ENCODE measurements at regions not wholly inside any gene's neighbourhood (a gene's known extent, or its start where the extent isn't known, plus 50 kb on each side); places are given as distances from the start of the nearest gene placed in this dataset.

DNA sequence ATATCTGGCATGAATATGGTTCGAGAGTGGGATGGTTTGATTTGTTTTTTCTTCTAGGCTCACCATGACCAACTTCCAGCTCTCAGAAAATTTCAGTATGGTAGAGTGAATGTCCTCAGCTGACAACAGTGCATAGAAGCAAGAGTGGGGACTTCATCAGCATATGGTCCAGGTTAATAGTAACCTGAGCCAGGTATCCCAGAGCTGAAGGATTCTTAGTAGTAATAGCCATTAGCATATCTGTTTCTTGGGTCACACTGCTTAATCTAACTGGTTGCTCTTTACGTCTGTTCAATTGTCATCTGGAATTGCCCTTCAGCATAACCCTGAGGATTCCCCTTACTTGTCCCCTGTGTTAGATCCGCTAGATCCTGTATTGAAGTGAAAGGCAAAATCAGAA lies 151.8 kb downstream of the GMNC start:
- no peak overlapping the region for H3K27ac ChIP-seq (ENCODE audit: extremely low read length, insufficient read depth, low read length)
- in situ Hi-C loops (cut with HindIII; ENCODE audit: extremely low pct_ligation_motif_present, low pct_unique_long_range_greater_than_20kb) (no loop called here), intact Hi-C loops (cut with micrococcal nuclease; ENCODE audit: unreplicated experiment) (no loop called here)
- FAIRE-seq (no peak), ATAC-seq (no peak), DNase-seq (ENCODE audit: low spot score) (no peak)
- TF ChIP-seq ZBTB38 (CRISPR knock-in tag; IDR thresholded peaks at IDR 0.05) (no peak), NCOA2 (CRISPR knock-in tag; IDR thresholded peaks at IDR 0.05) (no peak), HNRNPL (IDR thresholded peaks at IDR 0.05; ENCODE audit: low read depth, low read length) (no peak), ZSCAN22 (CRISPR knock-in tag; IDR thresholded peaks at IDR 0.05) (no peak), PAF1 (CRISPR knock-in tag; IDR thresholded peaks at IDR 0.05) (no peak), MEF2D (CRISPR knock-in tag; IDR thresholded peaks at IDR 0.05) (no peak), MXI1 (IDR thresholded peaks at IDR 0.05; ENCODE audit: borderline replicate concordance, low read depth, low read length) (no peak), CREB3 (CRISPR knock-in tag; IDR thresholded peaks at IDR 0.05) (no peak), GPN1 (CRISPR knock-in tag; IDR thresholded peaks at IDR 0.05; ENCODE audit: borderline replicate concordance) (no peak), MLLT10 (CRISPR knock-in tag; IDR thresholded peaks at IDR 0.05) (no peak), THAP11 (CRISPR knock-in tag; IDR thresholded peaks at IDR 0.05) (no peak)
- TF ChIP-seq, protein P1, sequence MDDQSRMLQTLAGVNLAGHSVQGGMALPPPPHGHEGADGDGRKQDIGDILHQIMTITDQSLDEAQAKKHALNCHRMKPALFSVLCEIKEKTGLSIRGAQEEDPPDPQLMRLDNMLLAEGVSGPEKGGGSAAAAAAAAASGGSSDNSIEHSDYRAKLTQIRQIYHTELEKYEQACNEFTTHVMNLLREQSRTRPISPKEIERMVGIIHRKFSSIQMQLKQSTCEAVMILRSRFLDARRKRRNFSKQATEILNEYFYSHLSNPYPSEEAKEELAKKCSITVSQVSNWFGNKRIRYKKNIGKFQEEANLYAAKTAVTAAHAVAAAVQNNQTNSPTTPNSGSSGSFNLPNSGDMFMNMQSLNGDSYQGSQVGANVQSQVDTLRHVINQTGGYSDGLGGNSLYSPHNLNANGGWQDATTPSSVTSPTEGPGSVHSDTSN (CRISPR knock-in tag; IDR thresholded peaks at IDR 0.05; ENCODE audit: borderline replicate concordance): no peak
- TF ChIP-seq, protein P2, sequence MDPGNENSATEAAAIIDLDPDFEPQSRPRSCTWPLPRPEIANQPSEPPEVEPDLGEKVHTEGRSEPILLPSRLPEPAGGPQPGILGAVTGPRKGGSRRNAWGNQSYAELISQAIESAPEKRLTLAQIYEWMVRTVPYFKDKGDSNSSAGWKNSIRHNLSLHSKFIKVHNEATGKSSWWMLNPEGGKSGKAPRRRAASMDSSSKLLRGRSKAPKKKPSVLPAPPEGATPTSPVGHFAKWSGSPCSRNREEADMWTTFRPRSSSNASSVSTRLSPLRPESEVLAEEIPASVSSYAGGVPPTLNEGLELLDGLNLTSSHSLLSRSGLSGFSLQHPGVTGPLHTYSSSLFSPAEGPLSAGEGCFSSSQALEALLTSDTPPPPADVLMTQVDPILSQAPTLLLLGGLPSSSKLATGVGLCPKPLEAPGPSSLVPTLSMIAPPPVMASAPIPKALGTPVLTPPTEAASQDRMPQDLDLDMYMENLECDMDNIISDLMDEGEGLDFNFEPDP (CRISPR knock-in tag; conservative IDR thresholded peaks at IDR 0.05): no peak
- no peak overlapping the region for H3K4me2 ChIP-seq (ENCODE audit: low read depth, low read length)
- POLR2A ChIA-PET: no interaction called here
- H3K4me1 ChIP-seq (ENCODE audit: insufficient read depth, low read length): no peaks in the 10 kb centered on the region
- no peaks in the 10 kb centered on the region for H3K79me2 ChIP-seq (ENCODE audit: insufficient read depth, low read length)
- H3K9me3 ChIP-seq (ENCODE audit: low read length): no peaks in the 10 kb centered on the region
- H2AFZ ChIP-seq (ENCODE audit: low read length): no peak overlapping the region
- CTCF ChIA-PET (ENCODE audit: low intra/inter-chr PET ratio, low total read pairs): no interaction called here
- H3K36me3 ChIP-seq (replicated peaks in 1 of 2; ENCODE audit: control insufficient read depth in 1 of 2, insufficient read depth in 2 of 2, low read length in 2 of 2): no peaks in the 10 kb centered on the region
- no peaks in the 10 kb centered on the region for H4K20me1 ChIP-seq (ENCODE audit: insufficient read depth, low read length)
- no peak overlapping the region for H3K9ac ChIP-seq (ENCODE audit: insufficient read depth, low read depth, low read length)
- 13% methylated on average over 3 of the region's 3 CpGs for WGBS (ENCODE audit: low lambda C conversion rate)
- BruUV-seq (replicated peaks): no TSS peak
- no peak overlapping the region for H3K4me3 ChIP-seq (replicated peaks in 1 of 3; ENCODE audit: insufficient read depth in 1 of 3, low read depth in 2 of 3, low read length in 3 of 3)
- no peaks in the 10 kb centered on the region for H3K27me3 ChIP-seq (ENCODE audit: control insufficient read depth in 1 of 2, insufficient read depth in 2 of 2, low read length in 2 of 2)

Measured in HepG2 (cell line).